B cell (primary cell): ENCODE measurements at regions not wholly inside any gene's neighbourhood (a gene's known extent, or its start where the extent isn't known, plus 50 kb on each side); places are given as distances from the start of the nearest gene placed in this dataset.

Experiments
- CTCF ChIP-seq: fragments of 200-600 bp; IDR thresholded peaks from one replicate; pipeline ENCODE4 v1.8.0; 2022; ENCODE audit warnings: antibody characterized with exemption, mild to moderate bottlenecking
- EZH2 ChIP-seq: IDR thresholded peaks from 2 replicates; pipeline ENCODE4 v1.6.1; 2012; ENCODE audit warnings: borderline replicate concordance, low read depth, mild to moderate bottlenecking, moderate library complexity, low read length; ENCODE audit not compliant: insufficient read depth, poor library complexity, severe bottlenecking

- TF ChIP-seq CTCF (no peak), EZH2 (no peak)
These were observed 85.9 kb downstream of the LSMEM1 start for GRCh38 chr7:112566442-112567324.
